ENCODE measurements at regions not wholly inside any gene's neighbourhood (a gene's known extent, or its start where the extent isn't known, plus 50 kb on each side); places are given as distances from the start of the nearest gene placed in this dataset.

- DNase-seq (ENCODE audit: low spot score): no peak
- Mint-ChIP-seq H3K4me1 (no peaks in the 10 kb centered on the region), H3K9me3 (peaks cover 27% of the 10 kb centered on the region), H3K27me3 (ENCODE audit: low read depth) (no peaks in the 10 kb centered on the region), H3K36me3 (peaks cover 4% of the 10 kb centered on the region), H3K4me3 (no peak overlapping the region), H3K27ac (no peak overlapping the region)
- no peak for TF ChIP-seq NFYB (CRISPR knock-in tag; conservative IDR thresholded peaks at IDR 0.05; ENCODE audit: low read depth)
- CTCF ChIA-PET: no interaction called here
- POLR2A ChIA-PET: no interaction called here
- no peak for ATAC-seq
Measured at GRCh38 chr10:18866852-18867251, 181.7 kb upstream of the MALRD1 start.

DNA sequence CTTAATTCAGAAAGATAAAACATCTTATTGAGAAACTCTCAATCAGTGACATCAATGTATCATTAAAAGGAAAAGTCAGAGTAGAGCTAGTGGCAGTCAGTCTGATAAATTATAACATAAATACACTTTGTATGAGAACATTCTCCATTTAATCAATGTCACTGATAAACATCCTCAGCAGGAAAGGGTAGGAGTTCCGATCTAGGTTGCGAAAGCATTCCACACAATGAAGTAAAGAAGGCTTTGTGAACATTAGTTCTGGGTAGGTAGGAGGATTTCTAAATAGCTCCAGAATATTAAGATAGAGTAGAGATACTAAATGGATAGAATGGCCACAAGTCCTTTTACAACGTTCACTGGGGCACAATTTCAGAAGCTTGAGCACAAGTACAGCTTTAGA is 179.7 kb upstream of the MALRD1 start:
- DNase-seq (ENCODE audit: low spot score) (no peak), ATAC-seq (no peak)
- Mint-ChIP-seq H3K4me1 (no peaks in the 10 kb centered on the region), H3K27me3 (ENCODE audit: low read depth) (no peaks in the 10 kb centered on the region), H3K27ac (no peak overlapping the region), H3K4me3 (no peak overlapping the region), H3K9me3 (peaks cover 25% of the 10 kb centered on the region), H3K36me3 (peaks cover 5% of the 10 kb centered on the region)
- ChIA-PET POLR2A (no interaction called here), CTCF (no interaction called here)
- TF ChIP-seq STAT6 (CRISPR knock-in tag; conservative IDR thresholded peaks at IDR 0.05; ENCODE audit: low read depth) (no peak), NFYB (CRISPR knock-in tag; conservative IDR thresholded peaks at IDR 0.05; ENCODE audit: low read depth) (no peak), FOXK1 (CRISPR knock-in tag; IDR thresholded peaks at IDR 0.05) (no peak), CDX4 (CRISPR knock-in tag; IDR thresholded peaks at IDR 0.05; ENCODE audit: borderline replicate concordance) (no peak), TEAD1 (CRISPR knock-in tag; IDR thresholded peaks at IDR 0.05) (no peak), ZNF121 (CRISPR knock-in tag; IDR thresholded peaks at IDR 0.05) (no peak), GABPB1 (CRISPR knock-in tag; IDR thresholded peaks at IDR 0.05) (no peak)
- TF ChIP-seq, protein P1, sequence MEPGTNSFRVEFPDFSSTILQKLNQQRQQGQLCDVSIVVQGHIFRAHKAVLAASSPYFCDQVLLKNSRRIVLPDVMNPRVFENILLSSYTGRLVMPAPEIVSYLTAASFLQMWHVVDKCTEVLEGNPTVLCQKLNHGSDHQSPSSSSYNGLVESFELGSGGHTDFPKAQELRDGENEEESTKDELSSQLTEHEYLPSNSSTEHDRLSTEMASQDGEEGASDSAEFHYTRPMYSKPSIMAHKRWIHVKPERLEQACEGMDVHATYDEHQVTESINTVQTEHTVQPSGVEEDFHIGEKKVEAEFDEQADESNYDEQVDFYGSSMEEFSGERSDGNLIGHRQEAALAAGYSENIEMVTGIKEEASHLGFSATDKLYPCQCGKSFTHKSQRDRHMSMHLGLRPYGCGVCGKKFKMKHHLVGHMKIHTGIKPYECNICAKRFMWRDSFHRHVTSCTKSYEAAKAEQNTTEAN (CRISPR knock-in tag; IDR thresholded peaks at IDR 0.05): no peak
- TF ChIP-seq, protein P2, sequence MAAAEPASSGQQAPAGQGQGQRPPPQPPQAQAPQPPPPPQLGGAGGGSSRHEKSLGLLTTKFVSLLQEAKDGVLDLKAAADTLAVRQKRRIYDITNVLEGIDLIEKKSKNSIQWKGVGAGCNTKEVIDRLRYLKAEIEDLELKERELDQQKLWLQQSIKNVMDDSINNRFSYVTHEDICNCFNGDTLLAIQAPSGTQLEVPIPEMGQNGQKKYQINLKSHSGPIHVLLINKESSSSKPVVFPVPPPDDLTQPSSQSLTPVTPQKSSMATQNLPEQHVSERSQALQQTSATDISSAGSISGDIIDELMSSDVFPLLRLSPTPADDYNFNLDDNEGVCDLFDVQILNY (CRISPR knock-in tag; IDR thresholded peaks at IDR 0.05): no peak

- no peak for ATAC-seq
Measured at GRCh38 chr10:18875477-18875876, 173.1 kb upstream of the MALRD1 start.

GRCh38 chr10:18879284-18879683 is 169.3 kb upstream of the MALRD1 start:
- Mint-ChIP-seq H3K4me1 (peaks cover 7% of the 10 kb centered on the region), H3K9me3 (no peaks in the 10 kb centered on the region; the same call in 1 of the 2 replicates), H3K27me3 (ENCODE audit: low read depth) (no peaks in the 10 kb centered on the region), H3K27ac (no peak overlapping the region), H3K36me3 (no peaks in the 10 kb centered on the region), H3K4me3 (no peak overlapping the region)
- DNase-seq (ENCODE audit: low spot score) (no peak), ATAC-seq (no peak)
- ChIA-PET CTCF (no interaction called here), POLR2A (no interaction called here)
- TF ChIP-seq FOXK1 (CRISPR knock-in tag; IDR thresholded peaks at IDR 0.05) (no peak), CBFB (CRISPR knock-in tag; IDR thresholded peaks at IDR 0.05; ENCODE audit: low read depth) (no peak), ZNF532 (CRISPR knock-in tag; IDR thresholded peaks at IDR 0.05; ENCODE audit: borderline replicate concordance) (no peak), RELA (CRISPR knock-in tag; IDR thresholded peaks at IDR 0.05; ENCODE audit: borderline replicate concordance) (no peak), NFE2L1 (CRISPR knock-in tag; IDR thresholded peaks at IDR 0.05) (no peak), NFATC4 (CRISPR knock-in tag; IDR thresholded peaks at IDR 0.05) (no peak), GTF2I (CRISPR knock-in tag; conservative IDR thresholded peaks at IDR 0.05) (no peak)
- TF ChIP-seq, protein P3, sequence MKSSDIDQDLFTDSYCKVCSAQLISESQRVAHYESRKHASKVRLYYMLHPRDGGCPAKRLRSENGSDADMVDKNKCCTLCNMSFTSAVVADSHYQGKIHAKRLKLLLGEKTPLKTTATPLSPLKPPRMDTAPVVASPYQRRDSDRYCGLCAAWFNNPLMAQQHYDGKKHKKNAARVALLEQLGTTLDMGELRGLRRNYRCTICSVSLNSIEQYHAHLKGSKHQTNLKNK (CRISPR knock-in tag; IDR thresholded peaks at IDR 0.05): no peak
- TF ChIP-seq, protein P4, sequence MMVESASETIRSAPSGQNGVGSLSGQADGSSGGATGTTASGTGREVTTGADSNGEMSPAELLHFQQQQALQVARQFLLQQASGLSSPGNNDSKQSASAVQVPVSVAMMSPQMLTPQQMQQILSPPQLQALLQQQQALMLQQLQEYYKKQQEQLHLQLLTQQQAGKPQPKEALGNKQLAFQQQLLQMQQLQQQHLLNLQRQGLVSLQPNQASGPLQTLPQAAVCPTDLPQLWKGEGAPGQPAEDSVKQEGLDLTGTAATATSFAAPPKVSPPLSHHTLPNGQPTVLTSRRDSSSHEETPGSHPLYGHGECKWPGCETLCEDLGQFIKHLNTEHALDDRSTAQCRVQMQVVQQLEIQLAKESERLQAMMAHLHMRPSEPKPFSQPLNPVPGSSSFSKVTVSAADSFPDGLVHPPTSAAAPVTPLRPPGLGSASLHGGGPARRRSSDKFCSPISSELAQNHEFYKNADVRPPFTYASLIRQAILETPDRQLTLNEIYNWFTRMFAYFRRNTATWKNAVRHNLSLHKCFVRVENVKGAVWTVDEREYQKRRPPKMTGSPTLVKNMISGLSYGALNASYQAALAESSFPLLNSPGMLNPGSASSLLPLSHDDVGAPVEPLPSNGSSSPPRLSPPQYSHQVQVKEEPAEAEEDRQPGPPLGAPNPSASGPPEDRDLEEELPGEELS (CRISPR knock-in tag; IDR thresholded peaks at IDR 0.05): no peak

More at GRCh38 chr10:18875477-18875876, 173.1 kb upstream of the MALRD1 start:
- no peak for TF ChIP-seq TCF7 (CRISPR knock-in tag; IDR thresholded peaks at IDR 0.05; ENCODE audit: low read depth)
- no peak overlapping the region for H3K4me3 Mint-ChIP-seq
- DNase-seq (ENCODE audit: low spot score): no peak
- no peak overlapping the region for H3K27ac Mint-ChIP-seq
- no peaks in the 10 kb centered on the region for H3K27me3 Mint-ChIP-seq (ENCODE audit: low read depth)
- CTCF ChIA-PET: no interaction called here
- H3K4me1 Mint-ChIP-seq: peaks cover 6% of the 10 kb centered on the region
- H3K9me3 Mint-ChIP-seq: peaks cover 11% of the 10 kb centered on the region
- peaks cover 5% of the 10 kb centered on the region for H3K36me3 Mint-ChIP-seq
- POLR2A ChIA-PET: no interaction called here

All from WTC11 (cell line).